GM18909 (cell line): ENCODE measurements at regions not wholly inside any gene's neighbourhood (a gene's known extent, or its start where the extent isn't known, plus 50 kb on each side); places are given as distances from the start of the nearest gene placed in this dataset.

Experiments used
- ATAC-seq: cut with Tn5 transposase; IDR thresholded peaks from one replicate; pipeline ENCODE4 v1.9.1; 2021; ENCODE audit warnings: mild to moderate bottlenecking; ENCODE audit not compliant: unreplicated experiment, poor library complexity

DNA sequence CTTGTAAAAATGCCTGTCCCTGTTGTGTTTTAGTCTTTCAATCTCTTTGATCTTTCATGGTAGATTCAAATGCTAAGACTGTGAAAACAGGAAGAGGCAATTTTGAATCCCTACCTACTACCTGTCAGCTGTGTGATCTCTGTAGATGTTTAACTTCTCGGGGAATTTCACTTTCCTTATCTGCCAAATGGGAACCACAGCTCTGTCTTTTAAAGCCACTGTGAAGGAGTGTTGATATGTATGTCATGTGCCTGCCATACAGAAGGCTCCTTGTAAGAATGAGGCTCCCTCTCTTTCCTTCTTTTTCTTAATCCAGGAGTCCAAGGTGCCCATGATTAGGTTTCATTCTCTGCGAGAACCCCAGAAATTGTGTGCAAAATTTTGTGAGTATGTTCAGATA lies 139.6 kb upstream of the ADAMTS9 start:
- peak; percentile 57 for ATAC-seq

- ATAC-seq = no peak
Measured at GRCh38 chr3:64827019-64827418, 139.2 kb upstream of the ADAMTS9 start.

DNA sequence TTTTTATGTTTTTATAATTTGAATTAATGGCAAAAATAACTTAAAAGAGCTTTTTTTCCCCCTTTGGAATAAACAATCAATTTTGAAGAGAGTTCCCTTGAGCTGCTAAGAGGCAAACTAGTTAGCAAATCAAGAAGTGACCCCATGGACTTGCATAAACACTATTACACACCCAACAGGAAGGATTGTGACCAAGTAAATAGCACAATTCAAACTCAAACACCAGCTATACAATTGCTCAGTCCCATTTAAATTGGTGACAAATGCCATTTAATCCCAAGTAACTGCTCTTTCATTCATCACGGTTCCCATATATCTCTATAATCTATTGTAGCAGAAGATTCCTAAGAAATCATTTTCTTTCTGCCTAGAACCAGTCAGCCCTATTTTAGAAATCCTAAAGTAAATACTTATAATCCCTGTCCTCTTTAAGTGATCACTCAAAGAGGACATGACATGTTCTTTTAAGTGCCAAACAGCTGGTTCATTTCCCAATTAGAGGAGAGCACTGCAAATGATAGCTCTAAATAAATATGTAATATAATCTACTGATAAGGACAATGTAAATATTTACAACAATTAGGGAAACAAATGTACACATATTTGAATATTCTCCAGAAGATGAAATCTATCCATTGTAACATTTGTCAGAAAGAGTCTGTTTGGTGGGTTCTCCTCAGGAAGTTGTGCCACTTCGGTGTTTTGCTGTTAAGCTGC lies 137.8 kb upstream of the ADAMTS9 start:
- no peak for ATAC-seq

GRCh38 chr3:64824394-64824909 lies 136.7 kb upstream of the ADAMTS9 start:
- ATAC-seq = no peak

GRCh38 chr3:64818196-64818595 lies 130.4 kb upstream of the ADAMTS9 start:
- no peak for ATAC-seq

- no peak for ATAC-seq
Measured at GRCh38 chr3:64816355-64816754, 128.6 kb upstream of the ADAMTS9 start.

GRCh38 chr3:64815789-64816188 lies 128.0 kb upstream of the ADAMTS9 start:
- ATAC-seq = no peak

GRCh38 chr3:64815195-64815631 lies 127.4 kb upstream of the ADAMTS9 start:
- no peak for ATAC-seq

- no peak for ATAC-seq
Measured at GRCh38 chr3:64814351-64814750, 126.6 kb upstream of the ADAMTS9 start.

DNA sequence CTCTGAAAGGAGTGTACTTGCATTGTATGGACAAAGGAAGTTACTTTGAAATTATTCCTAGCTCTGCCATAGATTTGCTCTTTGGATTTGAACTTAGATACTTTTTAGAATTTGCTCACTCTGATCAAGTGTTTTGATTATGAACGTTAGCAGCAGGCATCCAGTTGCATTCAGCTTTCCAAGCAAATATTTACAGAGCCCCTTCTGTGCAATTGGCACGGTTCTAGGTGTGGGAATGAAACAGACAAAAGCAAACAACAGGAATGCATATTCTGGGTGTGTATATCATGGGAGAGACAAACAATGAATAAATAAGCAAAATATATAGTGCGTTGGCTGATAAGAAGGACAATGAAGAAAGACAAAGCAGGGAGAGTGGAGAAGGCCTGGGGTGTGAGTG lies 125.5 kb upstream of the ADAMTS9 start:
- no peak for ATAC-seq

DNA sequence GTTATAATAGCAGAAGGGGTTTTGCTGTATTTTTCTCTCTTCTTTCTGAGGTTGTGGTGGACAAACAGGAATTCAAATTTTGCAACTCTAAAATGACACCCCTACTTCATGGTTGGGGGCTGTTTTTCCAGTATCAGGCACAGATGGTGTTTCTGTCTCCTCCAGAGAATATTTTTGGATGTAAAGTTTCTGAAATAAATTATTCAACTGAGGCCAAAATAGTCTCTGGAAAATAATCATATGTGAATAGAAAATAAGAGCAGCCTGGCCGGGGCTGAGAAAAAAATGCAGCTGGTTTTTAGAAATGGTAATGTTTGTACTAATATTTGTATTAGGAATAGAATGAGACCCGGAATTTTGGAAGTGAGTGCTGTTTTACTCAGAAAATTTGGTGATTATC lies 121.3 kb upstream of the ADAMTS9 start:
- no peak for ATAC-seq

- no peak for ATAC-seq
Measured at GRCh38 chr3:64808061-64808460, 120.3 kb upstream of the ADAMTS9 start.

DNA sequence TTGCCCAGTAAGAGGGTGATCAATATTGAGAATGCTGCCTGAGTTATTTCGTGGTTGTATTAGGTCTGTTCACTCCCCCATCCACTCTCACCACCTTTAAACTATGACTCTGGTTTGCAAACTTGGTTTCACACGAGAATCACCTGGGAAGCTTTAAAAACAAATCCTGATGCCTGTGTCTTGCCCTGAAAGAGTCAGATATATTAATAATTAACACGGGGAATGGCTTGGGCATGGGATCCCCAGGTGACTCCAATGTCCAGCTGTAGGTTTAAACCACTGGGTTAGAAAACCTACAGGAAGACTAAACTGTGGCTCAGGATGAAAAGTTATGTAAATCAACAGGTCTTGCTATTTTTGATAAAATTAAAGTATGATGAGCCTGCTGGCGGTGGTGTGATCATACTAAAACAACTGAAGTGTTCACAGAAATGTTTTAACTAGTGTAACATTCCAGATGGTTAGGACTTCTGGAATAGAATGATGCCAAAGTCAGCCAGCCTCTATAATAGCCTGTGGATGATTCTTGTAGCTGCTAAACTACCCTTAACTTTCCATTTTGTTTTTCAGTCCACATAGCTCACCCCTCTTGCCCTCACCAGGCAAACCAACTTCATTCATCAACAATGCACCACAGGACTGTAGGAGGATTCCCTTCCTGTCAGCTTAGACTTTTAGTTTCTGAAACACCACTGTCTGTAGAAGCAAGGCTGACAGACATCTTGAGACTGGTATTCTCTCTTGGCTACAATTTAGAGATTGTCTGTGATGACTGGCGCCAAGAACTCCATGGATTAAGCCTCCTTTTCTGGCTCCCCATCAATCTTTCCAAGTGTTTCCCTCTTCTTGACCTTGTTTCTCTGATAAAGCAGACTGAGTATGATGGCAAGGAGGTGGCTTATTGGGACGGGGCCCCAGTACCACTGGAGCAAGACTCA lies 119.1 kb upstream of the ADAMTS9 start:
- no peak for ATAC-seq

- no peak for ATAC-seq
Measured at GRCh38 chr3:64805978-64806377, 118.2 kb upstream of the ADAMTS9 start.

GRCh38 chr3:64805248-64805647 lies 117.4 kb upstream of the ADAMTS9 start:
- no peak for ATAC-seq

DNA sequence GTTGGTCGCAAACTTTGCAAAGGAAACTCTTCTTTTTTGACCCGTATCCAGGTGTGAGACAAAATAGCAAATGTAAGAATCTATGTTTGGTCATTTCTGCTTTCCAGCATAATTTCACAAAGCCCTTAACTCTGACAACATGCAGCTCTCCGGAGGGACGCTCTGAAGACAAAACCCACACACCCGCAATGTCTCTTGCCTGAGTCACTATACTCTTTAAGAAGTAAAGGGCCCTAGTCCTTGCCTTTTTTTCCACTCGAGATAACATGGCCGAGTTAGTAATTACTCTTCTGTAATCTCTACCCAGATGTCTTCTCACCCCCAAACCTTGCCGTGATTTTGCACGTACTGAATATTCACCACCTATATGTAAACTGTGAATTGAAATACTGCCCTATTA lies 115.7 kb upstream of the ADAMTS9 start:
- ATAC-seq = no peak

DNA sequence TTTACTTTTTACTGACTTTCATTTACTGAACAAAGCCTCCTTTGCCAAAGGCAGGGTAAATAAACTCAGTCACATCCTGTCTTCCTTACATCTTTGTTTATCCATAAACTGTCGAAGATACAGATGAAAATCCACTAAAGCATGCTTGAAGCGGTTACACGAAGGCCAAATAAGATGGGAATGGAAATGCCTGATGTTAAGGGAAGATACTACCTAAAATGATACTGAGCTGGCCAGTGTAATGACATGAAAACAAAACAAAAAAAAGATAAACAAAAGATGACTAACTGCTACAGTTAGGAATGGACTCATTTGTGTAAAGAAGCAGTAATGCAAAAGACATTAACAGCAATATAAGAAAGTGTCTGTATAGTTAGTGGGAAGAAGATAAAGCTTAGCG lies 114.7 kb upstream of the ADAMTS9 start:
- ATAC-seq = no peak

- no peak for ATAC-seq
Measured at GRCh38 chr3:64801856-64802255, 114.1 kb upstream of the ADAMTS9 start.

- ATAC-seq = no peak
Measured at GRCh38 chr3:64799606-64800005, 111.8 kb upstream of the ADAMTS9 start.

GRCh38 chr3:64798316-64798715 lies 110.5 kb upstream of the ADAMTS9 start:
- ATAC-seq = no peak
